ENCODE measurements at regions not wholly inside any gene's neighbourhood (a gene's known extent, or its start where the extent isn't known, plus 50 kb on each side); places are given as distances from the start of the nearest gene placed in this dataset.

GRCh38 chr2:147439986-147440385 is 404.8 kb upstream of the ACVR2A start:
- no peak overlapping the region for H3K27ac ChIP-seq

GRCh38 chr2:147438882-147439281 is 405.9 kb upstream of the ACVR2A start:
- no peak overlapping the region for H3K4me3 ChIP-seq (ENCODE audit: low read depth, low read length)
- H3K36me3 ChIP-seq (replicated peaks) = no peaks in the 10 kb centered on the region
- no peak overlapping the region for H3K27ac ChIP-seq
- TF ChIP-seq, protein P1, sequence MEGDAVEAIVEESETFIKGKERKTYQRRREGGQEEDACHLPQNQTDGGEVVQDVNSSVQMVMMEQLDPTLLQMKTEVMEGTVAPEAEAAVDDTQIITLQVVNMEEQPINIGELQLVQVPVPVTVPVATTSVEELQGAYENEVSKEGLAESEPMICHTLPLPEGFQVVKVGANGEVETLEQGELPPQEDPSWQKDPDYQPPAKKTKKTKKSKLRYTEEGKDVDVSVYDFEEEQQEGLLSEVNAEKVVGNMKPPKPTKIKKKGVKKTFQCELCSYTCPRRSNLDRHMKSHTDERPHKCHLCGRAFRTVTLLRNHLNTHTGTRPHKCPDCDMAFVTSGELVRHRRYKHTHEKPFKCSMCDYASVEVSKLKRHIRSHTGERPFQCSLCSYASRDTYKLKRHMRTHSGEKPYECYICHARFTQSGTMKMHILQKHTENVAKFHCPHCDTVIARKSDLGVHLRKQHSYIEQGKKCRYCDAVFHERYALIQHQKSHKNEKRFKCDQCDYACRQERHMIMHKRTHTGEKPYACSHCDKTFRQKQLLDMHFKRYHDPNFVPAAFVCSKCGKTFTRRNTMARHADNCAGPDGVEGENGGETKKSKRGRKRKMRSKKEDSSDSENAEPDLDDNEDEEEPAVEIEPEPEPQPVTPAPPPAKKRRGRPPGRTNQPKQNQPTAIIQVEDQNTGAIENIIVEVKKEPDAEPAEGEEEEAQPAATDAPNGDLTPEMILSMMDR (IDR thresholded peaks at IDR 0.05; ENCODE audit: low read depth, low read length, missing control alignments) = no peak
- H3K27me3 ChIP-seq (replicated peaks) = no peaks in the 10 kb centered on the region
- in situ Hi-C loops (cut with HindIII; ENCODE audit: low pct_ligation_motif_present, low sequenced_read_pairs) = no loop called here
- no peak for DNase-seq

More at GRCh38 chr2:147439986-147440385, 404.8 kb upstream of the ACVR2A start:
- H3K36me3 ChIP-seq (replicated peaks) = no peaks in the 10 kb centered on the region
- DNase-seq = no peak
- in situ Hi-C loops (cut with HindIII; ENCODE audit: low pct_ligation_motif_present, low sequenced_read_pairs) = no loop called here
- H3K4me3 ChIP-seq (ENCODE audit: low read depth, low read length) = no peak overlapping the region
- H3K27me3 ChIP-seq (replicated peaks) = no peaks in the 10 kb centered on the region
- TF ChIP-seq, protein P1 (IDR thresholded peaks at IDR 0.05; ENCODE audit: low read depth, low read length, missing control alignments) = no peak

DNA sequence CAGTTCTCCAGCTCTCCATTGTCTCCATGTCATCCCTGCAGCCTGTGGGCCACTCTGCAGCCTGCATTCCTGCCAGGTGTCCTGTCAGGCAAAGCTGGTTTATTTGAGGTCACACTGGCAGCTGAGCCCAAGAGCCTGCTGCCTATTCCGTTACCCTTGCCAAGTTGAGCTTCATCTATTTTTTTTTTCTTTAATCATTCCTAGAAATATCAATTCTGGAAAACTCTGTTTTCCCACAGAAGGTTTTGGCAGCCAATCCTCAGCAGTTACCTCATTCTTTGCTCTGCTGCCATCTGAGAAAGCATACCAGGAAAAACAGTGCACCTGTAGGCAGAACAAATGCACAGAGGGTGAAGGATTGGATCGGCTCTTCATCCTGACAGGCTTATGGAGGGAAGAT is 411.0 kb upstream of the ACVR2A start:
- H3K27me3 ChIP-seq (replicated peaks) = no peaks in the 10 kb centered on the region
- no peaks in the 10 kb centered on the region for H3K36me3 ChIP-seq (replicated peaks)
- H3K4me3 ChIP-seq (ENCODE audit: low read depth, low read length) = no peak overlapping the region
- no peak overlapping the region for H3K27ac ChIP-seq
- DNase-seq = no peak
- TF ChIP-seq, protein P1 (IDR thresholded peaks at IDR 0.05; ENCODE audit: low read depth, low read length, missing control alignments) = no peak
- in situ Hi-C loops (cut with HindIII; ENCODE audit: low pct_ligation_motif_present, low sequenced_read_pairs) = no loop called here

- TF ChIP-seq, protein P1 (IDR thresholded peaks at IDR 0.05; ENCODE audit: low read depth, low read length, missing control alignments) = no peak
Observed at GRCh38 chr2:147430408-147430807, 414.4 kb upstream of the ACVR2A start.

DNA sequence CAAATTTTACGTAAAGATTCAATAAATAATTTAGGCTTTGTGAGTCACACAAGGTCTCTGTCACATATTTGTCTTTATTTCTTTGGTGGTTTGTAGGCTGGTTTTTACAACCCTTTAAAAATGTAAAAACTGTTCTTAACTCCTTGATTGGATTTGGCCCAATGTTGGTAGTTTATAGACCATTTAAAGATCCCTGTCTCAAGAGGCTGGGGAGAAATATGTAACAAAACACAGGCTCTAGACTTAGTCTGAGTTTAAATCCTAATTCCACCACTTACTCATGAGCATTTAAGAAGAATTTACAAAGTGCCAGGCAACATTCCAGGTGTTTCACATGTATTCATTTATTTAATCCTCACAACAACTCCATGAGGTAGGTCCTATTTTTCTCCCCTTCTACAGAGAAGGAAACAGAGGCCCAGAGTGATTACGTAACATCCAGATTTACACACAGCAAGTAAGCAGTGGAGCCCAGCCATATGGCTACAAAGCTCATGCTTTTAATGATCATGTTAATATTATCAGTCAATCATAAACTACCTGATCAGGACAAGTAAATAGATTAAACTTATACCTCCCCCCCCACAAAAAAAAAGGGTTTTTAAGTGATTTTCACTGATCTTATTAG is 416.6 kb upstream of the ACVR2A start:
- in situ Hi-C loops (cut with HindIII; ENCODE audit: low pct_ligation_motif_present, low sequenced_read_pairs) = no loop called here
- Histone ChIP-seq H3K27me3 (replicated peaks) (no peaks in the 10 kb centered on the region), H3K4me3 (ENCODE audit: low read depth, low read length) (no peak overlapping the region), H3K36me3 (replicated peaks) (no peaks in the 10 kb centered on the region), H3K27ac (no peak overlapping the region)
- TF ChIP-seq, protein P1 (IDR thresholded peaks at IDR 0.05; ENCODE audit: low read depth, low read length, missing control alignments) = no peak
- DNase-seq = no peak

More at GRCh38 chr2:147430408-147430807, 414.4 kb upstream of the ACVR2A start:
- no peak overlapping the region for H3K27ac ChIP-seq
- in situ Hi-C loops (cut with HindIII; ENCODE audit: low pct_ligation_motif_present, low sequenced_read_pairs) = no loop called here
- no peak overlapping the region for H3K4me3 ChIP-seq (ENCODE audit: low read depth, low read length)
- H3K36me3 ChIP-seq (replicated peaks) = no peaks in the 10 kb centered on the region
- no peaks in the 10 kb centered on the region for H3K27me3 ChIP-seq (replicated peaks)
- no peak for DNase-seq
